Neuronal stem cell (in vitro differentiated cells): ENCODE measurements at regions not wholly inside any gene's neighbourhood (a gene's known extent, or its start where the extent isn't known, plus 50 kb on each side); places are given as distances from the start of the nearest gene placed in this dataset.

Source experiments
- DNase-seq: peaks from one replicate; pipeline ENCODE4 v3.0.0-alpha.2; 2013; ENCODE audit warnings: low spot score
- H2AFZ ChIP-seq: one replicate; pipeline ENCODE4 v1.6.1; 2013; ENCODE audit warnings: mild to moderate bottlenecking, low read length, inconsistent platforms
- H2AK5ac ChIP-seq: 2 replicates; pipeline ENCODE4 v1.6.1; 2013; ENCODE audit warnings: low read depth, mild to moderate bottlenecking, inconsistent platforms, low read length, moderate library complexity, mixed read lengths
- H2BK120ac ChIP-seq: 2 replicates; pipeline ENCODE4 v1.6.1; 2013; ENCODE audit warnings: low read depth, mild to moderate bottlenecking, inconsistent platforms, low read length, moderate library complexity, mixed read lengths
- H2BK12ac ChIP-seq: one replicate; pipeline ENCODE4 v1.6.1; 2013; ENCODE audit warnings: low read length, inconsistent platforms
- H2BK15ac ChIP-seq: 2 replicates; pipeline ENCODE4 v1.6.1; 2013; ENCODE audit warnings: mild to moderate bottlenecking, low read length, inconsistent platforms, mixed read lengths
- H2BK5ac ChIP-seq: one replicate; pipeline ENCODE4 v1.6.1; 2013; ENCODE audit warnings: inconsistent platforms, mild to moderate bottlenecking, low read length, moderate library complexity
- H3K14ac ChIP-seq: one replicate; pipeline ENCODE4 v1.6.1; 2013; ENCODE audit warnings: low read length, inconsistent platforms
- H3K18ac ChIP-seq: 2 replicates; pipeline ENCODE4 v1.6.1; 2013; ENCODE audit warnings: low read length, inconsistent platforms
- H3K23ac ChIP-seq: 2 replicates; pipeline ENCODE4 v1.6.1; 2013; ENCODE audit warnings: low read depth, mild to moderate bottlenecking, mixed read lengths, low read length, inconsistent platforms; ENCODE audit not compliant: poor library complexity
- H3K27ac ChIP-seq: replicated peaks from 3 replicates; pipeline ENCODE4 v1.5.1; 2013; ENCODE audit warnings: low read length, inconsistent platforms
- H3K27me3 ChIP-seq, 3 experiments: 2 replicates each; pipeline ENCODE4 v1.6.1; 2013; ENCODE audit warnings: low read length in 3 of 3, mild to moderate bottlenecking in 2 of 3, inconsistent platforms in 1 of 3, low read depth in 1 of 3, mixed read lengths in 1 of 3, moderate library complexity in 1 of 3; ENCODE audit not compliant: control insufficient read depth in 3 of 3, insufficient read depth in 3 of 3
- H3K36me3 ChIP-seq, 2 donors: replicated peaks in 1 of 2; 2 replicates each; pipeline ENCODE4 v1.6.1; 2013; ENCODE audit warnings: low read length in 2 of 2; ENCODE audit not compliant: control insufficient read depth in 2 of 2, insufficient read depth in 2 of 2
- H3K4ac ChIP-seq: 2 replicates; pipeline ENCODE4 v1.6.1; 2013; ENCODE audit warnings: inconsistent platforms, mild to moderate bottlenecking, low read length, moderate library complexity
- H3K4me1 ChIP-seq, 2 donors: 1 replicate in 1 of 2; 2 replicates in 1 of 2; pipeline ENCODE4 v1.6.1; 2013; ENCODE audit warnings: low read length in 2 of 2, low read depth in 1 of 2; ENCODE audit not compliant: control insufficient read depth in 2 of 2, insufficient read depth in 1 of 2
- H3K4me2 ChIP-seq: one replicate; pipeline ENCODE4 v1.6.1; 2013; ENCODE audit warnings: mild to moderate bottlenecking, low read length, inconsistent platforms; ENCODE audit not compliant: insufficient read depth, poor library complexity, severe bottlenecking
- H3K4me3 ChIP-seq, 2 donors: 2 replicates each; pipeline ENCODE4 v1.5.1; 2013; ENCODE audit warnings: low read length in 2 of 2, mild to moderate bottlenecking in 2 of 2, inconsistent platforms in 1 of 2, moderate library complexity in 1 of 2
- H3K79me1 ChIP-seq: one replicate; pipeline ENCODE4 v1.6.1; 2013; ENCODE audit warnings: low read depth, mild to moderate bottlenecking, inconsistent platforms, low read length, moderate library complexity
- H3K9ac ChIP-seq: one replicate; pipeline ENCODE4 v1.6.1; 2013; ENCODE audit warnings: mild to moderate bottlenecking, low read depth, low read length, inconsistent platforms; ENCODE audit not compliant: poor library complexity
- H3K9me3 ChIP-seq, 2 donors: replicated peaks in 1 of 2; 2 replicates each; pipeline versions ENCODE3 to v1.6.1; 2013; ENCODE audit warnings: low read length in 2 of 2, mild to moderate bottlenecking in 2 of 2, inconsistent platforms in 1 of 2, low read depth in 1 of 2, mixed read lengths in 1 of 2, moderate library complexity in 1 of 2; ENCODE audit not compliant: control insufficient read depth in 2 of 2, insufficient read depth in 1 of 2
- H4K8ac ChIP-seq: one replicate; pipeline ENCODE4 v1.6.1; 2013; ENCODE audit warnings: low read depth, mild to moderate bottlenecking, inconsistent platforms, low read length, moderate library complexity
- H4K91ac ChIP-seq: one replicate; pipeline ENCODE4 v1.6.1; 2013; ENCODE audit warnings: low read length, low read depth, mild to moderate bottlenecking, inconsistent platforms; ENCODE audit not compliant: poor library complexity
- WGBS, 2 donors: extraction: QIAGEN DNeasy Blood & Tissue Kit; methylation state at CpG; one replicate each; pipeline ENCODE4 v1.1.7; 2013; ENCODE audit warnings: missing lambda C conversion rate in 2 of 2, mixed read lengths in 1 of 2; ENCODE audit not compliant: insufficient read length in 2 of 2, insufficient replicate concordance in 1 of 2; ENCODE audit errors: extremely low coverage in 2 of 2; 5-methylcytosine and 5-hydroxymethylcytosine counted together

DNA sequence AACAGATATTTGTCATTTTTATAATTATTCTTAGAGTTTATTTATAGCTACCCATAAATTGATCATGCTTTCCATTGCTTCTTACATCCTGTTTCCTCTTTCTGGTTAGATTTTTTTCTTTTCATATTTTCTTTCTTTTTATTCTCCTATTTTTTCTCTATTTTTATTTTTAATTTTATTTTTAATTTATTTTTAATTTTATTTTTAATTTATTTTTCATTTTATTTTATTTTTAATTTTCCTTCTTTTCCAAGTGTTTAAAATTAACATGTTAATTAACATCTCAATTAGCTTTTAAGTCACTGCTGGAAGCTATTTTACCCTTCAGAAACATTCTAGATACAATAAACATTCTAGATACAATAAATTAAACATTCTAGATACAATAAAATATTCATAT, 269.6 kb downstream of the B3GLCT start:
- no peak overlapping the region for H4K8ac ChIP-seq
- no peak overlapping the region for H3K4ac ChIP-seq
- H2BK5ac ChIP-seq = no peak overlapping the region
- H2AK5ac ChIP-seq = no peak overlapping the region
- peaks cover 0 to 3% (median 0%) of the 10 kb centered on the region in 3 experiments for H3K27me3 ChIP-seq
- no peak overlapping the region for H2BK15ac ChIP-seq
- no peak overlapping the region for H2BK120ac ChIP-seq
- H2AFZ ChIP-seq = no peak overlapping the region
- no peaks in the 10 kb centered on the region for H3K4me1 ChIP-seq
- no peak overlapping the region for H3K4me3 ChIP-seq
- H3K14ac ChIP-seq = no peak overlapping the region
- no peaks in the 10 kb centered on the region for H3K9me3 ChIP-seq
- no peak overlapping the region for H3K18ac ChIP-seq
- H3K27ac ChIP-seq = no peak overlapping the region
- no peak for DNase-seq
- H3K9ac ChIP-seq = no peak overlapping the region
- H3K4me2 ChIP-seq = no peak overlapping the region
- no peak overlapping the region for H3K23ac ChIP-seq
- no peaks in the 10 kb centered on the region for H3K36me3 ChIP-seq
- no peaks in the 10 kb centered on the region for H3K79me1 ChIP-seq
- no peak overlapping the region for H4K91ac ChIP-seq
- H2BK12ac ChIP-seq = no peak overlapping the region

DNA sequence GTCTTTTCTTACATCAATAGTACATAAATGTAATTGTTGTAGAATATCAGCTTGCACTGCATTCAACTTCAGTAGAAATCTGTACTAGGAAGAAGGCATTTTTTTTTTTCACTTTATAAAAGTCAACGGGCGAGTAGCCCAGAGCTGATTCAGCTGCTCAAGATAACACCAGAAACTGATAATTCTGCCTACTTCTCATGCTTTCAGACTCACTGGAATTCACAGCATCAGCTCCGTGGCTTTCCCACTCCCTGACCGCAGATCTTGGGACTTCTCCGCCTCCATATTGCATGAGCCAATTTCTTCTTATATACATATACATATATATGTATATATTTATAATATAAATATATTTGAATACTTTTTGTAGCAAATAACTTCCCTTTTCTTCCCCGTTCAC, 263.1 kb upstream of the RXFP2 start:
- Histone ChIP-seq H2BK5ac (no peak overlapping the region), H3K9ac (no peak overlapping the region), H3K18ac (no peak overlapping the region), H3K79me1 (no peaks in the 10 kb centered on the region), H2BK15ac (no peak overlapping the region), H3K27me3 (peaks cover 0 to 3% (median 0%) of the 10 kb centered on the region in 3 experiments), H4K8ac (no peak overlapping the region), H3K9me3 (no peaks in the 10 kb centered on the region), H2AK5ac (no peak overlapping the region), H3K27ac (no peak overlapping the region), H4K91ac (no peak overlapping the region), H3K4me3 (no peak overlapping the region), H3K4me1 (no peaks in the 10 kb centered on the region), H3K23ac (no peak overlapping the region), H3K36me3 (no peaks in the 10 kb centered on the region), H2BK120ac (no peak overlapping the region), H3K4ac (no peak overlapping the region), H2BK12ac (no peak overlapping the region), H3K4me2 (no peak overlapping the region), H3K14ac (no peak overlapping the region), H2AFZ (no peak overlapping the region)
- WGBS, 2 donors = no CpG with 5 or more reads among the region's 6 CpGs
- no peak for DNase-seq

DNA sequence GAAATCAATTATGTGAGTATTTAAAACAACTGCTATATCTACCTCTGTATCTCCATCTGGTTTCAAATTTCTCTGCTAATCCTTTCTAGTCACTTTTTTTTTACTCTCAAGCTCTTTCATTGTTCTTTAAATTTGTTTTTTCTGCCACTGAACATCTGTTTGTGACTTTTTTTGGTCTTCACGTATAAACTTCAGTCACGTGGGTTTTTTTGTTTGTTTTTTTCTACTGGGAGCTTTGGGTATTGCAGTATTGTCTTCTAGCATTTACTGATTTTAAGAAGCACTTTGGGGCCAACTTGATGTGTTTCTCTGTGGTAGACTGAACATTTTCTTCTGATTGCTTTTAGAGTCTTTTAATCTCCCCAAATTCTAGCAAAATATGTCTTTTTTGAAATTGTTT, 262.6 kb upstream of the RXFP2 start:
- no peaks in the 10 kb centered on the region for H3K79me1 ChIP-seq
- no peak overlapping the region for H3K18ac ChIP-seq
- no peak overlapping the region for H3K23ac ChIP-seq
- no peak overlapping the region for H3K4me3 ChIP-seq
- H3K4me1 ChIP-seq = no peaks in the 10 kb centered on the region
- H3K4me2 ChIP-seq = no peak overlapping the region
- no peak overlapping the region for H2AFZ ChIP-seq
- DNase-seq = no peak
- H2BK120ac ChIP-seq = no peak overlapping the region
- no peak overlapping the region for H2BK12ac ChIP-seq
- H3K27me3 ChIP-seq = no peaks in the 10 kb centered on the region
- H4K8ac ChIP-seq = no peak overlapping the region
- no peak overlapping the region for H3K14ac ChIP-seq
- H3K27ac ChIP-seq = no peak overlapping the region
- H3K4ac ChIP-seq = no peak overlapping the region
- no peak overlapping the region for H2BK5ac ChIP-seq
- WGBS, 2 donors = no CpG with 5 or more reads among the region's 2 CpGs
- H3K36me3 ChIP-seq = no peaks in the 10 kb centered on the region
- no peak overlapping the region for H4K91ac ChIP-seq
- no peak overlapping the region for H2AK5ac ChIP-seq
- H3K9ac ChIP-seq = no peak overlapping the region
- H3K9me3 ChIP-seq = no peaks in the 10 kb centered on the region
- H2BK15ac ChIP-seq = no peak overlapping the region

DNA sequence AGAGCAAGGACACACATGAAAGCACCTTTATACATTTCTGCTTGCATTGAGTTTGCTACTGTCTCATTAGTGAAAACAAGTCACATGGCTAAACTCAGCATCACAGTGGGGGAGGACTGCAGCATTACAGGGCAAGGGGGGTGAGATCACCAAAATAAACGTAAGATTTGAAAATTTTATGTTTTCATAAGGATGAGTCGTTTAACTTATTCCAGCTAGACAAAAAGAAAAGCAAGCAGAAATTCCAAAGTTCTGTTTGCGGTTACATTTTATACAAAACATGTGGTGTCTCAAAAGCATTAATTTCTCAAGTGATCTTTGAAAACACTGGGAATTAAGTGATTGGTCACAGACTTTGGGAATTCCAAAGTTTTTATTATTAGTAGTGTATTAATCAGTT, 261.4 kb upstream of the RXFP2 start:
- DNase-seq = no peak
- no peak overlapping the region for H3K14ac ChIP-seq
- no peaks in the 10 kb centered on the region for H3K27me3 ChIP-seq
- H3K4me3 ChIP-seq = no peak overlapping the region
- H3K4me1 ChIP-seq = no peaks in the 10 kb centered on the region
- H4K8ac ChIP-seq = no peak overlapping the region
- no peak overlapping the region for H3K23ac ChIP-seq
- no peaks in the 10 kb centered on the region for H3K9me3 ChIP-seq
- H3K18ac ChIP-seq = no peak overlapping the region
- H3K36me3 ChIP-seq = no peaks in the 10 kb centered on the region
- WGBS, 2 donors = no CpG with 5 or more reads among the region's 3 CpGs
- no peak overlapping the region for H3K4ac ChIP-seq
- H2AFZ ChIP-seq = no peak overlapping the region
- H2BK12ac ChIP-seq = no peak overlapping the region
- no peak overlapping the region for H3K27ac ChIP-seq
- no peak overlapping the region for H2BK15ac ChIP-seq
- H3K4me2 ChIP-seq = no peak overlapping the region
- H4K91ac ChIP-seq = no peak overlapping the region
- no peak overlapping the region for H2BK5ac ChIP-seq
- no peak overlapping the region for H2AK5ac ChIP-seq
- no peak overlapping the region for H3K9ac ChIP-seq
- no peaks in the 10 kb centered on the region for H3K79me1 ChIP-seq
- H2BK120ac ChIP-seq = no peak overlapping the region
